Kidney capillary endothelial cell (primary cell): ENCODE measurements at regions not wholly inside any gene's neighbourhood (a gene's known extent, or its start where the extent isn't known, plus 50 kb on each side); places are given as distances from the start of the nearest gene placed in this dataset.
"Not testable (repeated sequence)": the region's sequence is repeated elsewhere in the genome, so short reads cannot be mapped to it uniquely, and the experiment has no call there.

ENCODE experiments used
- DNase-seq: peaks from one replicate; pipeline ENCODE4 v3.0.0-alpha.2; 2018; ENCODE audit warnings: low spot score

DNA sequence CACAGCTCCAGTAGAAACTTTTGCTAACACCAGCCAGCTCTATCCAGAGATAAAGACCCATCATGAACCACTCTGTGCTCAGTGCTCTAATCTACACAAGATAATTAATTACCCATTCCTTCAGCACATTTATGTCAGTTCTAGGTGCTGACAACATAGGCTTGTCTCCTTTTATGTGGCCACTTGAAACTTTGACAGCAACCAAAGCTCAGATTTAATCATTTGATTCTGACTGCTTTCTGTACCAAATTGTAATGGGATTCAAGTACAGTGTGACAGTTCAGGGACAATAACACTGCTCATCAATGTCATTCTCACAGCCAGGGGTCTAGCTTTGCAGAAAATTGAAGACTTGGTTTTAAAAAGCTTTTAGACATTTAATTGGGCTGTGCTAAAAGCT lies 266.6 kb downstream of the KCTD12 start:
- DNase-seq, result no peak

DNA sequence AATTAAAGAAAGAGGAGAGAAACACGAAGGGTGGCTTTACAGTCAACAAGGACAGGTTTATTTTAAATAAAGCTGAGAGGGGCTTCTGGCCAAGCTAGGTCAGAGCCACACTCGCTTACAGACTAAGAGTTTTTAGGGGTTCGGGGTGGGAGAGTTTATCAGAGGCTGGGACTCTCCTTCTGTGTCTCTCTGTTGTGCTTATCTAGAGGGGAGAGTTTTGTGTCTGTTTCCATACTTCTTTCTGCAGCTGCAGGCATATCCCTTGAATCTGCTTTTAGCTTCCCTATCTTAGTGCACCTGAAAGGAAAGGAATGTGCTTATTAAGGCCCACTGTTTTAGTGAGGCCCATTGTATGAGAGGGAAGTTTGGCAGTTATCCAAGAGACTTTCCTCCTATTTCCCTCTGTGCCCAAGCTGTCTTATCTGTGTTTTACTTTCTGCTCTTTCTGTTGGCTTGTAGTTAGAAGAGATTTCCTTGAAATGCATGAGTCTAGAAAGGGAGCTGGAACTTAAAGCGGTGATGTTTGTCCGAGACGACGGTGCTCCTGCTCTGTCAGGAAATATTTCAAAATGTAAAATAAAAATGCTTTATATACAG lies 275.3 kb downstream of the KCTD12 start:
- DNase-seq, result no peak

DNA sequence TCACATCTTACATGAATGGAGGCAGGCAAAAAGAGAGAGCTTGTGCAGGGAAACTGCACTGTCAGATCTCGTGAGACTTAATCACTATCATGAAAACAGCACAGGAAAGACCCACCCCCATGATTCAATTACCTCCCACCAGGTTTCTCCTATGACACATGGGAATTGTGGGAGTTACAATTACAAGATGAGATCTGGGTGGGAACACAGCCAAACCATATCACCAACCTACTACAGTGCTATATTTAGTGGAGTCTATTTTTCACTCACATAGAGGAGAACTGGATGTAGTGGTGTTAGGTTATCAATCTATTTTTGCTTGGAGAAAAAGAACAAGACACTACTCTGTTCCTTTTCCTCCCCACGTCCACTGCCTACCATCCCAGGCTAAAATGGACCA lies 276.6 kb downstream of the KCTD12 start:
- DNase-seq, result no peak

DNA sequence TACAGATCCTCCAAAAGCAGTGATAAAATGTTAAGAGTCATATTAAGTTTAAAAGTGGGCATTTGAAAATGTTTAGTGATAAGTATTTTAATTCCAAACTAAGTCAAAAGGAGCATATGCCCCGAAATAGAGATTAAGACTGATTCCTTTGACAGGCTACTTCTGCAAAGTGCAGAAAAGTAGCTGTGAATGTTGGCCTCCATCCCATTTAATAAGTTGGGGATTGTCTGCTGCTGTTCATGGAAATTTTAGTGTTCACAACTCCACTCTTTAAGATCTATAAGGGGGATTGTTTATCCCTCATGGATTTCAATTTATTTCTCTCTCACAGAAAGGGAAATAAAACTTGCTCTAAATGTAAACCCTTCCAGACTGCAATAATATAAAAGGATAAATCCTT lies 278.3 kb downstream of the KCTD12 start:
- DNase-seq, result no peak

DNA sequence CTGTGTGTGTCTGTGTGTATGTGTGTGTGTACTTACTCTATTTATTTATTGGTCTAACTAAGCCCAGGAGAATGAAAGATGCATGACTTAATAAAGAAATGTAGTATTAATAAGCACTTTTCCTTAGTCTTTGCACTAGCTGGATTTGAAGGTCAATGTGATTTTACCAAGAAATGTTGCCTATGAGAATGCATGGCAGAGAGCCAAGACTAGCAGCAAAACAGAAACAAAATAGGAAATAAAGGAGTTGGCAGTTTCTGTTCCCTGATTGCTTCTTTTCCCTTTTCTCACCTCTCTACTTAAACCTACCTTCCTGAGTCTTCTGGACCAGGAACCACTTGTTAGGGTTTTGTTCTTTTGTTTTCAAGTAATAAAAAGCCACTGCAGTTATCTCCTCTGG lies 286.1 kb downstream of the KCTD12 start:
- no peak for DNase-seq

DNA sequence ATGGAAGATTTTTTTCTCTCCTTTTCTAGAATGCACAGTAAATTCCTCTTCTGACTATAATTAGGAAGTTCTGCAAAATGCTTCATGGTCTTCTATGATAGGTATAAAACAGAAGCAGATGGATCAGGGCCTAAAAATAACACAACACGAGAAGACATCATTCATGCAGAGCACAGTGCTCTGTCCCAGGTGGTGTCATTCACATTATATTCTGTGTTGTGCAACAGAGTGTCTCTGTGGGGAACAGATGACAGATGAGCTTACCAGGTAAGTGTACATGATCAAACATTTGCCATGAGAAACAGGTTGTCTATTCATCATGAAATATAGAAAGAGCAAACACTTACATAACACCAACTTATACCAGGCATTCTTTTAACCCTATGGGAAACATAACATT lies 288.3 kb downstream of the KCTD12 start:
- no peak for DNase-seq

DNA sequence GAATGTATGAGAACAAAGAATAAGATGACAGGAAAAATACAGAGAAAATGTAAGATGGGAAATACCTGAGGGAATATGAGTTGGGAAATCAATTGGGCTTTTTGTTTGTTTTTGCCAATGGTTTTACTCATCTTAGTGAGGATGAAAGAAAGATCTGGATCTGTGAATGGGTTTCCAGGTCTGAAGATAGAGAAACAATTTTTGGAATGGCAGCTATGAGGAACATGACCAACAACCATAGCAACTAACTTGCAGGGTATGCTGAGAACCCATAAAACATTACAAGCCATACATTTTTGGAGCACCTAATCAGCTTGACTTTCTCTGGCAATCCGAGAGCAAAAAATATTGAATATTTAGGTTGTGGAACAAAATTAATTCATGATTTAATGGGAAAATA lies 290.0 kb downstream of the KCTD12 start:
- DNase-seq, result no peak

DNA sequence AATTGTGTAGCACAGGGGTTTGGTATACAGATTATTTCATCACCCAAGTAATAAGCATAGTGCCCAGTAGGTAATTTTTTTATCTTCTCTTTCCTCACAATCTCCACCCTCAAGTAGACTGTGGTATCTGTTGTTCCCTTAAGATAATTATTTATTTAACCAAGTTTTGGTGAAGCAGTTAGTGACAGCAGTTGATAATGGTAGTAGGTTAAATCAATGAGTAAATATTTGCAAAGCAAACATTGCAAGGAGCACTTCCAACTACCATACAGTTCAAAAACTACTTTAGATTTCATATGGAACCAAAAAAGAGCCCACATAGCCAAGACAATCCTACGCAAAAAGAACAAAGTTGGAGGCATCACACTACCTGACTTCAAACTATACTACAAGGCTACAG lies 291.8 kb downstream of the KCTD12 start:
- DNase-seq, result no peak

DNA sequence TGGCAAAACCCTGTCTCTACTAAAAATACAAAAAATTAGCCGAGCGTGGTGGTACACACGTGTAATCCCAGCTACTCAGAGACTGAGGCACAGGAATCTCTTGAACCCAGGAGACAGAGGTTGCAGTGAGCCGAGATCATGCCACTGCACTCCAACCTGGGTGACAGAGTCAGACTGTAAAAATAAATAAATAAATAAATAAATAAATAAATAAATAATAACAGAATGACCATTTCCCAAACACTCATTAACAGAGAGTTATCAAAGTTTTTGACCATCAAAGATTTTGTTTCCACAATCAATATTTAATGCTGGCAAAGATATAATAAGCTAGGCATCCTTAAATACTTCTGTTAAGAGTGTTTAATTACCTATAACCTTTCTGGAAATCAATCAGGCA lies 299.4 kb downstream of the KCTD12 start:
- no peak for DNase-seq

DNA sequence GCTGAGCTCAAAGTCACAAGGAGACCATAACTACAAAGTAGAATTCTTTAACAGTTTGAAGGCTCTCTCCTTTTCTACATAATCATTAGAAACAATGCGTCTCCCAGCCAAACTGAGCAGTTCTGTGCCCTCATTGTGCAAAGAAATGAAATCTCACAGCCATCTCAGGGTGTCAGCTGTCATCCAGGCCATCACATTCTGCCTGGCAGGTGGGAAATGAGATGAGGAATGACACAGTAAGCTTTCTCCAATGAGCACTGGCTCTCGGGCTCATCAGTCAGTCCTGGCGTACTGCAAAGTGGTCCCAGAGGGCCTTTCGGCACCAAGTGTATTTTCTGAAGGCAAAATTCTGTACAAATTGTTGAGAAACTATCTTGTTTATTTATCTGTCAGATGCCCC lies 306.5 kb downstream of the KCTD12 start:
- DNase-seq, result no peak

DNA sequence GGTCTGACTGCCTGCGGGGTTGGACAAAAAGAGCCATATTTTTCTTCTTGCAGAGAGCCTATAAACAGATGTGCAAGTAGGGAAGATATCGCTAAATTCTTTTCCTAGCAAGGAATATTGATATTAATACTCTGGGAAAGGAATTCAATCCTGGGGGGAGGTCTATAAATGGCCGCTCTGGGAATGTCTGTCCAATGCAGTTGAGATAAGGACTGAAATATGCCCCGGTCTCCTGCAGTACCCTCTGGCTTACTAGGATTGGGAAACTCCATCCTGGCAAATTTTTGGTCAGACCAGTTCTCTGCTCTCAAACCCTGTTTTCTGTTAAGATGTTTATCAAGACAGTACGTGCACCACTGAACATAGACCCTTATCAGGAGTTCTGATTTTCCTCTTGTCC lies 310.6 kb downstream of the KCTD12 start:
- not testable (repeated sequence) for DNase-seq

DNA sequence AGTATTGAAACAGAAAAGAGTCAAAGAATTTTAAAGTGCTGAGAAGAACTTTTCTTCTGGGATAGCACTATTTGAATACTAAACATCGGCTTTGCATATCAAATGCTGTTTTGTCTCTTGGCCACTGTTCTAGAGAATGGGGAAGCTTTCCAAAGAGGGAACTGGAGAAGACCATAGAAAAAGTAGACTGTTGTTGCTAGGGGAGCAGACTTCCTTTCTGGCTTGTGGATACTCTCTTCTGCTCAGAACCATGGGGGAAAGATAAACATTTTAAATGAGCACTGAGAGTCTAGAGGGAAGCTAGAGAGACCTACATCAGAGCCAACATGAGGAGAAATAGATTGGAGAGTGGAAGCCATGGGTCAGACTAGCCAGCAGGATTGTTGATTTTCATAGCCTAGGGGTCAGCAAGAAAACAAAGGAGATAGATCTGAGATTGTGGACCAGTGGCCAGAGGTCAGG lies 315.7 kb downstream of the KCTD12 start:
- no peak for DNase-seq

DNA sequence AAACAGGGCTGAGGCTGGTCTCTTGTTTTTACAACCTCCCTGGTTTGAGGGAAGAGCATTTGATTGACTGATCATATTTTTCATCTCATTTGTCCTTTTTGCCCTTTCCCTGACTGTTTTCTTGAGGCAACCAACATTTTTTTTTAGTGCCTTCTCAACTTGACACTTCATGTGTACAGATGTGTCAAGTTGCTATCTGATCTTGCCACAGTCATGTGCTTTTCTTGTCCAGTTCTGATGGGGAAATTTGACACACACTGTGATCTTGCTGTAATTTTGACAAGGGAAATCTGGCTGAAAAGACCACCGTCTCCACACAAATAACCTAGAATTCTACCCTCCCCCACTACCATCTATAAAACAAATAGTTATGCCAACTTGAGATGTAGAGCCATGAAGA lies 329.6 kb downstream of the KCTD12 start:
- DNase-seq, result no peak

DNA sequence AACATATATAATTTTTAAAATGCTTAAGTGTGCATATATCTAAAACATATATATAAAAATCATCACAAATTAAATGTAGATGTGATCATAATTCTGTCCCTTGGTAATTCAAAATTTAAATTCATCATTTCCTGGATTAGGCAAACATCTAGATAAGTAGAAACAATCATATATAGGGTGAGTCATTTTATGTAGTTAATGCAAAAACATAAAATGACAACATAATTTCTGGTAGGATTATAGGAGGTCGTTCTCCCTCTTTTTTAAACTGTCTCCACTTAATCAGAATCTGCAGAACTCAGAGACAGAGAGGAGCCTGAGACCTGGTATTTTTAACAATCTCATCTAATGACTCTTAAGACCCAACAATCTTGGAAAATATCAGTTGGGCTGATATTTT lies 333.4 kb downstream of the KCTD12 start:
- DNase-seq, result no peak

DNA sequence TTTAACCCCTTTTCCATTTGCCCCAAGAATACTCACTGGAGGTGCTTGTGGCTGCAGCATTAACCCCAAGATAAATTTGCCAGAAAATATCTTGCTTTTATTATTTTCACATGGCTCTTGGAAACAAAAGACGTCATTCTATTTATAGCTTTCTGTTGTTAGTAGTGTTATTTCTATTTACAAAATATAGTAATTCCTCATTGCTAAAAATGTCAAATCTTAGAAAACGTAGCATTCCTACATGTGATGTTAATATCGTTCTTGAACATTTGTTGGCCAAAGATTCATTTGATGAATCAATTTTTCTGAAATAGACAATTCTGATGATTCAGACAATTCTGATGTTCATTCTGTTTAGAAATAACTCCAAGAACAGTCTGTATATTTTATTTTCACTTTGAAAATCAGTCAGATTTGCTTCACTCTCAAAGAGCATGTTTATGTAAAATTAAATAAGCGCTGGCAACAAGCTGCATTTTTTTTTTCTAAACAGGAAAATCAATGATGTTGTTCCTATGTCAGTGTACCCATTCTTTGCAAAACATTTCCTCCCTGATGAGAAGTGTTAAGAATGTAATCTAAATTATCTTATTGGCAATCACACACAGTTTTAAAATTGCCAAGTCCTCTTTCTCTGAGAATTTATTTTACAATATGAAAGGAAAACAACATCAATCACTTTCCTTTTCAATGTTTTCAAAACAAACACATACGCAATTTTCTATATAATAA lies 334.0 kb downstream of the KCTD12 start:
- DNase-seq, result no peak

DNA sequence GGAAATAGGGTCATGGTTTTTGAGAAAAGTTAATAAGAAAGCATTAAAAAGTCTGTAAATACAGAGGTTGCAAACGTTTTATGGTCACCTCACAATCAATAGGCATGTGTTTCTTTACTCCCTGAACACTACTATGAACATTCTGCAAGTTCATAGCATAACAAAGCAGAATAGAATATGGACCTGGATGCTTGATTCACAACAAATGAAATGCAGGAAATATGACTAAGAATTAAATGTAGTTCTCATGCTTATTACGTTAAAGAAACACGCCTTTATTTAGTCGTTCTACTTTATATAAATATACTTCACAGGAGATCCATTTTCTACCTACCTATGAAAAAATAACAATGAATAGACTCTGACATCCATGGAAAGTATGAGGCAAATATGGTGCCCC lies 344.0 kb downstream of the KCTD12 start:
- DNase-seq, result no peak

DNA sequence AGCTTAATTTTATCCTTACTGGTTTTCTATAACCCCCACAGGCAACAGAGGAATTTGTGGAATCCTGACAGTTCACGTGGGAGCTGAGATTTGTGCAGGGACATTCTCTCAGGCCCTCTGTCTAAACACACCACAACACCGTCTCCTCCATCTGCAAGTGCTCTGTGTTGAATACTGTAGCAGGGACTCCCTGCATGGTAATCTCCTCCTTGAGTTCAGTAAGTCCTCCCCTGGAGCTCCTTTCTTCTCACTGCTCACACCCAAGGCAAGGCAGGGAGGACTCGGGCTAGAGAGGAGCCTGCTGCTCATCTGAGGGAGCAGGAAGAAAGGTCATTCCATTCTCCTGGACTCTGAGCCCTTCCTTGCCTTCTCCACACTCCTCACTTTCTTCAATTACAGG lies 348.2 kb downstream of the KCTD12 start:
- DNase-seq, result no peak

DNA sequence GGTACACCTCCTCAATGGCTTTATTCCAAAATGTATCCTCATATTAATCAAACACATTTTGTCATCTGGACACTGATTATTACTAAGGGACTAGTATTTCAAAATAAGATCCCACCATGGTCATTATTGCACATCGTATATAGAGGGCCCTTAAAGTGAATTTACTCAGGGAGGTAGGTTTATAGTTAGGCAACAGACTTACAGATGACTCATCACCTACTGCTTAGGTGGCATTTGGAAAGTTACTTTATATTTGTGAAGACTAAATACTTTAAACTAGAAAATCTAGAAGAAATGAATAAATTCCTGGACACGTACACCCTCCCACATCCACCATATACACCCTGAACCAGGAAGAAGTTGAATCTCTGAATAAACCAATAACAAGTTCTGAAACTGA lies 353.0 kb downstream of the KCTD12 start:
- no peak for DNase-seq

DNA sequence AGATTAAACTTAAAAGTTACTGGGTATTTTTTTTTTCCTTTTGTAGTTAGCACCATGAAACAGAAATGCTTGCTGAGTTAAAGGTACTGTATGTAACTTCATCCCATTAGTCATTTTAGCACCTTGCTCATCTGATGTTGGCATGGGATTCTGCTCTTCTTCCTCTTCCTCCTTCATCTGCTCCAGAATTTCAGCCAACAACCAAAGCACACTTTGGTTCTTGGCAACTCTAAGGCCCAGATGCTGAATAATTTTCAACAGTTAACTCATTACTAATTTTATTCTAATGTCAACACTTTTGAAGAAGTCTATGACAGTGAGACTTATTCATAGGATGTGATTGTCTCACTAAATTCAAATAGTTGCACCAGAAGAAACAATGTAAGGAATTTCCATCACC lies 359.2 kb downstream of the KCTD12 start:
- no peak for DNase-seq

DNA sequence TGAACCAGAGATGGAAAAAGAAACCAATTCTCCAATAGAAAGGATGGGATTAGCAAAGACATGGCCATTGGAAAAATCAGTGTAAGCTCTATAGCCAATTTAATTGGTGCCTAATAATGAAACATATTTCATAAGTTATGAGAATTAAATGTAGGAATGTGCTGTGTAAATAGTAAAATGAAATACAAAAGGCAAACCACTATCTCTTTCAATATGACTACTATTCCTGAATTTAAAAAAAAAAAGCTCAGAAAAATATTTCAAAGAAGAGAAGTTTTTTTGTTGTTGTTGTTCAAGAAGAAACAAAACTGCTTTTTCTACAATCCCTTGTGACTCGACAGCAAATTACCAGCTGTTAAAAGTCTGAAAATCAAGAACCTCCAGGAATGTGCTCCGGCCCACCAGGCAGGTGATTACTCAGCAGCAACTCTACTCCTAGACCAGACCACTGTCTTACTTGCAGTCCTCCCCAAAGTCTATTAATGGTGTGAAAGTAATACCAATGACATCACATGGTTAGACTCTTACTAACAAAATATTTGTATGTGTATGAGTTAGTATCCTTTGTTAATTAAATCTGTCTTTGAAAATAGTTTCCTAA lies 362.4 kb downstream of the KCTD12 start:
- DNase-seq, result no peak

DNA sequence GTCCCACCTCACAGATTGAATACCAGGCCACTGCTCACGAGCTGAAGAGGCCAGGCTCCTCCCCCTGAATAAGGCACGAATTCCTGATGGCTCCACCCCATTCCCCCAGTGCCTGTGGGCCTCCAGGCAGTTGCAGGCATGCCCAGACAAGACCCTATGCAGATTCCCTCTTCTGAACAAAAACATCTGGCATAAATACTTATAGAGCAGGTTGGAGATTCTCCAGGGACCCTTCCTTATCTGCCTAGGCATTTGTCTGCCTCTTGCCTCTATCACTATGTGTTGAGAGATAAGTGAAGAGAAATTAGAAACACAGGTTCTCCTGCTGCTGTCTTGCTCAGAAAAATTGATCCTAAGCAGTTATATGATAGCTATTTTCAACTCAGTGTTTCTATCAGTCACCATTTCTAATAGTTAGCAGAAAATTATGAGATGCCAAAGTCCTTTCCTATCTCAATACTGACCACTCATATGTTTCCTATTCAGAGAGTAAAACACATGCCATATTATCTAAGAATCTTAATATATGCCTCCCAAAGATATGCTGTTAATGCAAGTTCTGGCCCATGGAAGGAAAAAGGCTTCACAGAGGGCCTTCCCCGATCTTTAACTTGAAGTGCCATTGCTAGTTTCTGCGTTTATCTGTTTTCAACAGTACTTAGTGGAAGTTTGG lies 364.0 kb downstream of the KCTD12 start:
- no peak for DNase-seq

DNA sequence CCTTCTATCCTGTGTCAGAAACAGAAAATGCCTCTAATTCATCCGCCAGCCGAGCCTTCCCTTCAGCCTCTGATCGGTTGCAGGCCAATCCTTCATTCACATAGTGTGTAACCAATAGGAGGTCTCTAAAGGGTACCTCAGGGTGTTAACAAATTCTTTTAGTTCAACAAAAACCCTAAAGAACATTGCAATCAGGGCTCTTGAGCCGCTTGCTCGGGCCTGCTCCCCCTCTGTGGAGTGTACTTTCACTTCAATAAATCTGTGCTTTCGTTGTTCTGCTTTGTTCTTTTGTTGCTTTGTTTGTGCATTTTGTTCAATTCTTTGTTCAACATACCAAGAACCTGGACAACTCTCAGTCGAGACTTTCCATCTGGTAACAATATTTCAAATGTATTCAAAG lies 366.5 kb downstream of the KCTD12 start:
- DNase-seq, result no peak

DNA sequence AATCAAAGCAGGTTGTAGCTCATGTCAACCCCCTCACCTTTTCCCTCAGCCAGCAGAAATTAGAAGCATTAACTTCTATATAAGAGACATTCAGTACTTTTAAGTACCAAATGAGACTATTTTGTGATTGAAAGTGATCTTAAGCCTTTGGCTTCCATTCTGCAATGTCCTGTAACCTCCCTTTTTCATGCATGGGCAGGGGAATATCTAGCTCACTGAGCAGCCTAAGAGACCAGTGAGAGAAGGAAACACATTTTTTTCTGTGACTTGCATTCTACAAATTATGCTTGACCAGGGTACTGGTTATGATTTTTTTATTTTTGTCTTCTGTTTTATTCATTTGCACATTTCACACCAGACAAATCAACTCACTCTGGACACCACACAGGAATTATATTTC lies 369.6 kb downstream of the KCTD12 start:
- DNase-seq, result no peak
